ENCODE measurements at regions not wholly inside any gene's neighbourhood (a gene's known extent, or its start where the extent isn't known, plus 50 kb on each side); places are given as distances from the start of the nearest gene placed in this dataset.
"Not testable (repeated sequence)": the region's sequence is repeated elsewhere in the genome, so short reads cannot be mapped to it uniquely, and the experiment has no call there.

DNA sequence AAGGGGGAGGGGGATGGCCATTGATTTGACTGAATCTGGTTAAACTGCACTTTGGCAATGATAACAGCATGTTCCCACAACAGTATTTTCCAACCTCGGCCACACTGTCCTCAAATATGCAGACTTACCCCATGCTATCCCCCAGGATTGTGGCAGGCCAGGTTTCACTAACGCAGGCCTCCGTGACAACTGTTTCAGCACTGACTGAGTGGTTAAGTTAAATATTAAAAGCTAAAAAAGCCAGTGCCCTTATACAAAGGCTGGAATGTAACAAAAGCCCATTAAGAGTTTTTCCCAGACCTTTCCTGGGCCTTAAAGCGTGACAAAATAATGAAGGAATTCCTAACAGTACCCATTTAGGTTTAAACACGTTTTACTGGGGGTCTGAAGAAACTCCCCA lies 202.9 kb downstream of the USP25 start:
- DNase-seq, result no peak

DNA sequence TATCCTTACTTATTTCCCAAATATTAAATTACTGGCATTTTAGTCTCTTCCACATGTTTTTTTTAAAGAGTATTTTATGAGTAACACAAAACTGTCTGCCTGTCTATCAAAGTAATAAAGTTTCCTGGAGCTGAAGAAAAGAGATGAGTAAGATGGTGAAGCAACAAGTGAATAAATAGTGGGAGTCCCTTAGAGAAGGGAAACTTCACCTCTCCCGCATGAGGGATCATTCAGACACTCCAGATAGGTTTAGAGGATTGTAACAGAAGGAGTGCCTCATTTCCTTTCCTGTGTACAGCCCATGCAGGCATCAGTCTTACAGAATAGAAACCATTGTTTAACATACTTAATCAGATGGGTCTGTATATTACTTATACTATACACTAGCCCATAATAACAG lies 205.7 kb downstream of the USP25 start:
- DNase-seq, result no peak

DNA sequence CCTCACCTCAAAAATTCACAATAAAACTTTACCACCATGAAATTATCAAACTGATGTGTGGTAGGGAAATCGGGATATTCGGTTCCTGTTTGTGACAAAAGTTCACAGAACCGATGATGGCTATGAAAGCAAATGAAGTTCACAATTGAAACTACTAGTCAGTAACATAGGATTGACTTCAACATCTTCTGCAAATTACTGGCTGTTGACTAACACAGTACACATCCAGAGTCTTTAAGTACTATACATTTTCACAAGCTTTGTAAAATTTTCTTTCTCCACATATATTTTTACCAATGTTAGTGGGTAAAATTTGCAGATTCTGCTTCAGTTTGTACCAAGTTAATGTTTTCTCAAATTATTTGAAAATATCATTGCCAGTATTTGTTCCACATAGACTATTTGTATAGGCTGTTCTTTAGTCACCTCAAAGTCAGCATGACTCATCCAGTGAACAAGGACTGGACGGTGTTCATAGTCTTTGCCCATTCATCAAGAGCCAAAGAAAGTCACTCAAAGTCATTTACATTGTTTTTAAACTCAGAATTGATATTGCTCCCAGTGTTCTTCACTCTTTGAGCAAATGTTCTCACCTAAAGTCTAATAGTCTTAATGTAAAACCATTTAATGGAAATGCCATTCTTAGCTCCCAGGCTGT lies 213.4 kb downstream of the USP25 start:
- no peak for DNase-seq

DNA sequence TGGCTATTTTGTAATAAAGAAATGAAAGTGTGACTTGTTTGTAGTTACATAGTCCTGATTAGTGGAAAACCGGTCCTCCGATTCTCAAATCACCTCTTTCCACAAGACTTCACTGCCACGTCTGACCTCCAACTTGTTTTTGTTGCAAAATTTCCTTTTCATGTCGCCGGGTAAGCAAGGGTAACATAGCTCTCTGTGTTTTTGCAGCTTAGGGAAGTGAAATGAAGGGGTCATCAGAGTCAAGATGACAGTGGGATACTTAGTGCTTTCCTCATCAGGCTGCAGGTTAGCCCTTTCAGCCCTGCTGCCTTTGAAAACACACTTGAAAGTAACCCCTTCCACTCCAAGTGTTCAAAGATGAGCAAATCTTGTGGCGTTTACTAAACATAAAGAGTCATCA lies 217.9 kb downstream of the USP25 start:
- no peak for DNase-seq

DNA sequence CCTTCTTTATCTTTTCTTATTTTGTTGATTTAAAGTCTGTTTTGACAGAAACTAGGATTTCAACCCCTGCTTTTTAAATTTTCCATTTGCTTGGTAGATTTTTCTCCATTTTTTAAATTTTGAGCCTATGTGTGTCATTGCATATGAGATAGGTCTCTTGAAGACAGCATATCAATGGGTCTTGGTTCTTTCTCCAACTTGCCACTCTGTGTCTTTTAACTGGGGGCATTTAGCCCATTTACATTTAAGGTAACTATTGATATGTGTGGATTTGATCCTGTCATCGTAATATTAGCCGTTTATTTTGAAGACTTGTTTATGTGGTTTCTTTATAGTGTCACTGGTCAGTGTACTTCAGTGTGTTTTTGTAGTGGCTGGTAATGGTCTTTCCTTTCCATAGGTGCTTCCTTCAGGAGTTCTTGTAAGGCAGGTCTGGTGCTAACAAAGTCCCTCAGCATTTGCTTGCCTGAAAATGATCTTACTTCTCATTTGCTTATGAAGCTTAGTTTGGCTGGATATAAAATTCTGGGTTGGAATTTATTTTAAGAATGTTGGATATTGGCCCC lies 223.9 kb downstream of the USP25 start:
- no peak for DNase-seq

DNA sequence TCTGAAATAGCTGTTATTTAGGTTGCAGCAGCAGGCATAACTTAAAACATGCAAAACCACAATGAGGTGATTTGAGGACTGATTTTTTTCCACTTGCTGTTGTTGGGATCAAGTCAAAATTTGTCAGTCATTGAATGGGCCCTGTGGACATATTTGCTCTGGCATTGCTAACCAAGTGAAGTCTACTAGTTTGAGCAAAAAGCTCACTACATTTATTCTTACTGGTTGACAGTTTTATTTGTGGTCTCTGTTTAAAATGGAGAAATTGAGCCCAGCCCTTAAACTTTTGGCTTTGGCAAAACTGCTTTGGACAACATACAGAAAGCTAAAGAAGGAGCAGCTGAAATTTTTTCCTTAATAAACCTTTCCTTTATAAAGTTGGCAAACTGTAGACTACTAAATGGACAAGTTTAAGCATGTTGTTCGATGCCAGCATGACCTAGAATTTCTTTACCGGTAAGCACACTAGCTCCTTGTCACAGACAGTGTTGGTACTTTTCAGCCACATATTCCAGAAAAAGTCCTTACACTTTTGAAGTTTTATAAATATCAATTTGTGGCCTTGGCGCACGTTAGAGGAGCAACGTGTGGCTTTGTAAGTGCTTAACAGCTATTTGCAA lies 234.6 kb downstream of the USP25 start:
- DNase-seq, result no peak

DNA sequence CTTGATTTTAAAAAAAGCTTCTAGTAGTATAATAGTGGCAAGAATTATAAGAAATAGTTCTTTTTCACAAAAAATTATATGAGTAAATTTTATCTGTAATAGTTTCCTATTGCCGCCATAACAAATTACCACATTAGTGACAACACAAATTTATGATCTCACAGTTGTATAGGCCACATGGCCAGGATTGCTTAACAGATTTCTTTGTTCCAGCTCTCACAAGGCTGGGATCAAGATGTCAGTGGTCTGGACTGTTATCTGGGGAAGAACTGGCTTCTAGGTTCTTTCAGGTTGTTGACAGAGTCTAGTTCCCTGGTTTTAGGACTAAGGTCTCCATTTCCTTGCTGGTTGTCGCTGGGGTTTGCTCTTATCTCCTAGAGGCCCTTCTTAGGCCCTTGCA lies 236.4 kb downstream of the USP25 start:
- no peak for DNase-seq

DNA sequence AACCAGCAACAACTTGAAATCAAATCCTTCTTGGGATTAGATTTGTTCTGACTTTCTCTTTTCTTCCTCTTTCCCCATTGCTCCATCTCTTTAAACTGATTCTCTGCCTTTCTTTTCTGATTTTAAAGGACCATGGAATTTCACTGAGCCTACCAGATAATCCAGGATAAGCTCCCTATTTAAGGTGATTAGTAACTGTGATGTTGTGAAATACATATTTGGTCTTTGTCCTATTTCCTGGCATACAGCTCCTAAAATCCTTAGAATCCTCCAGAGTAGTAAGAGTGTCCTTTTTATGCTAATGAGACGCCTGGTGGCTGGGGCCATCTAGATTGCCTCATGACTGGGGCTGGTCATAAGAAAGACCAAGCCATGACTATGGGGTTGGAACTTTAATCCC lies 236.9 kb downstream of the USP25 start:
- DNase-seq, result no peak

DNA sequence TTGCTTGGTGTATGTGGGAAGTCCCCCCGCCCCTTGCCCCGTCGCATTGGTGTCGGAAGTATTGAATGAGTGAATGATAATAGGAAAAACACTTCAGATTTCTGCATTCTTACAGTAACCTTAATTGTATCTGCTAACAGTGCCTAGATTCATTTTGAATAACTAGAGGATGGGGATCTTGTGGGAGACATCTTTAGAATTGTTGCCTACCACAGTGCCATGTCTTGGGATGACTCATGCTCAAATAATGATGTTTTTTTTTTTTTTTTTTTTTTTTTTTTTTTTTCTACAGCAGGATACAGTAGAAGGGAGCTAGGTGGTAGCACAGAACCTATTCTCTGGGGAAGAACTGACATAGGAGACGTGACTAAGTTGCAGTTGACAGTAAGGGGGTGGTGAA lies 237.9 kb downstream of the USP25 start:
- no peak for DNase-seq

DNA sequence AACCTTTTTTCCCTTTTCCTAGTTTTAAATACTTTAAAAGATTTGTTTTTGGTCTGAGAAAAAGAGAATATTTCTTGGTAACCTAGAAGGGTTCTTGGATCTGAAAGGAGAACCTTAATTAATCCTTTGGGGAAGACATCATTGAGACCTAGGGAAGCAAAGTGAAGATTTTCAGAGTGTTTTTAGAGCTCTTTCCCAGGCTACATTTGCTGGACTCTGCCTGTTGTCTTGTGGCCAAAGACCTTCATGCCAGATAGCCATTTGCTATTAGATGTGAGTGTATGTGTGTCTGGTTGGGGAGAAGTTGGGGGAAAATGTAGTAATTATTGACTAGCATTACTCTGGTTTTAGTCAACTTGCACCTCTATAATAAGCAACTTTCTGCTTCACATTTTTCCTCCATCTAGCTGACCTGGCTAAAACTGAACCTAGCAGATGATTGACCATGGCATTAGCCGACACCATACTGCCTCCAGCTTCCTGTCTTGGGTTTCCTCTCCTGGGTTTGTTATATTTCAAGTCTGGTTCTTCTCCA lies 239.1 kb downstream of the USP25 start:
- no peak for DNase-seq

DNA sequence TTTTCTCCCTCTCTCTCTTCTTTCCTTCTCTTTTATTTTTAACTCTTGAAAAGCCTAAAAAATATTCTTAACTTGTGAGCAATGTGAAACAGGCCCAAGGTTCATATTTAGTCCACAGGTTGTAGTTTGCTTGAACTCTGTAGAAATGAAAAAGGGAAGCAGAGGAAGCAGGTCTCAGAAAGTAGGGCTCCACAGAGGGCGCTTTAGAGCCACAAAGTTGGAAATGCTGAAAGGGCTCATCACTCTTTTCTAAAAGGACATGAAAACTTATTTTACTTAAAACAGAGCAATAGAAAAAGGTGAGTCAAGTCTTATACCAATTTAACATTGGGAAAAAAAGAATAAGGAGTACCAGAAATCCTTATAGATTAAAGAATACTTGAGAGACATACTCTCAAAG lies 247.0 kb downstream of the USP25 start:
- no peak for DNase-seq

DNA sequence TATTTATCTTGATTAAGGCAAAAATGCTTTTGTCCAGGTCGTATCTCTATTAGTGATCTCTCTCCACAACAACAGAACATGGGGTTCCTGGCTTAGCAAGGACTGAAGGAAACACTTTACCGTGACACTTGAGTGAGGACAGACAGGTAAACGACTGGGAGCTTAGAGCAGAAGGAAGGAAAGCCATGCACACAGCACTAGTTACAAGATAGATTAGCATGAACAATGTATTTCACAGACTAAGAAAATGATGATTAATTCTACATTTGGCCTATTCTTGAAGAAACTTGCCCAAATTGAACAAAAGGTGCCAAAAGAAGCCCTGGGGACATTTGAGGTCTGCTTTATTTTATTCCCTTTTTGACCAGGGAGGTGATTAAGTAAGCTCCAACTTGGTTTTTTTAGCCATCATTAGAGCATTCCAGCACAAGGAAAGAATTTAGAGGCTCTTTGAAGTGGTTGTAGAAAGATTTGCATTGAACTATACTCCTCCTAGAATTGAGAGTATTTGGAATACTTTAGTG lies 248.5 kb downstream of the USP25 start:
- no peak for DNase-seq

DNA sequence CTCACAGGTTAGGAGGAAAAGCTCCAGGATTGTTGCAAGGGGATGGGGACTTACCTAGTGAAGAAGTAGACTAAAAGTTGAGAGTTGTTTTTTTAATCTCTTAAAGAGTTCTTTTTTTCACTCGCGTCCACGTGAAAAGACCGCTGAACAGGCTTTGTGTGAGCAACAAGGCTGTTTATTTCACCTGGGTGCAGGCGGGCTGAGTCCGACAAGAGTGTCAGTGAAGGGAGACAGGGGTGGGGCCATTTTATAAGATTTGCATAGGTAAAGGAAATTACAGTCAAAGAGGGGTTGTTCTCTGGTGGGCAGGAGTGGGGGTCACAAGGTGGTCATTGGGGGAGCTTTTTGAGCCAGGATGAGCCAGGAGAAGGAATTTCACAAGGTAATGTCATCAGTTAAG lies 249.7 kb downstream of the USP25 start:
- DNase-seq, result not testable (repeated sequence)

DNA sequence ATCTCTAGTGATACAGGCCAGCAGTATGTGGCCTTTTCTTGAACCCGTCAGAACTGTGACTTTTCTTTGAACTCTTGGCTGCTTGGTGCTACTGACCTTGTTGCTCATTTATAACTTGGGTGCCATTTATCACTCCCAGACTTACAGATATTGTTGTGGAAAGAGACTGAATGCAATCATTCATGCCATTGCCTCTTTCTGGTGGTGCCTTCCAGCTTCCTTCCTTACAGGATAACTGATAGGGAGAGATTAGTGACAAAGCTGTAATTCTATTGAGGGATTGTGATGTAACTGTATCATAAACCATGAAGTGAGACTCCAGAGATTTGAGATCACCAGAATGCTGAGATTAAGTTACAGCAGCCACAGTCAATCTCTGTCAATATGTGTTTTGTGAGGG lies 256.5 kb downstream of the USP25 start:
- no peak for DNase-seq

DNA sequence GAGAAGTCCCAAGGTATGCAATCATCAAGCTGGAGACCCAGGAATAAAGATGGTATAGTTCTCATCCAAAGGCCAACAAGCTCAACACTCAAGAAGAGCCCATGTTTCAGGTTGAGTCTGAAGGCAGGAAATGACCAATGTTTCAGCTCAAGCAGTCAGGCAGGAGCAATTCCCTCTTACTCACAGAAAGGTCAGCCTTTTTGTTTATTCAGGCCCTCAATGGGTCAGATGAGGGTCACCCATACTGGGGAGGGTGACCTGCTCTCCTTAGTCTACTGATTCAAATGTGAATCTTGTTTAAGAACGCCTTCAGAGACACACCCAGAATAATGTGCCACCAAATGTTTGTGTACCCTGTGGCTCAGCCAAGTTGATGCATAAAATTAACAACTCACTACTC lies 262.4 kb downstream of the USP25 start:
- DNase-seq, result no peak

DNA sequence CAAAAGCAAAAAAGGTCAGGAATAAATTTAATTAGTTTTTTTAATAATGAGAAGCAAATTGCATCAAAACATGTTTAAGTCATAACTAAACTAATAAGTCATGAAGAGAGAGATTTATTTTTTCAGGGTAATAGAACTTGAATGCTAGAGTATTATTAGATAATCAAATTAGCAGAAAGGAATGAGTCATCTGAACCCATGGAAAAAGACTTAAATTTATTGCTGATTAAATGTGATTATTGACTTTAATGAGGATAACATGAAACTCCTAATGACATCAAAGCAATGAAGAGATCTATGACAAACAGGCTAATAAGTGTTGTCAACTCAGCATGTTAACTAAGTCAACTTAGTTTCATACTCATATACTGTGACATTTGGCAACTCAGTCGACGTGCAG lies 264.2 kb downstream of the USP25 start:
- no peak for DNase-seq

DNA sequence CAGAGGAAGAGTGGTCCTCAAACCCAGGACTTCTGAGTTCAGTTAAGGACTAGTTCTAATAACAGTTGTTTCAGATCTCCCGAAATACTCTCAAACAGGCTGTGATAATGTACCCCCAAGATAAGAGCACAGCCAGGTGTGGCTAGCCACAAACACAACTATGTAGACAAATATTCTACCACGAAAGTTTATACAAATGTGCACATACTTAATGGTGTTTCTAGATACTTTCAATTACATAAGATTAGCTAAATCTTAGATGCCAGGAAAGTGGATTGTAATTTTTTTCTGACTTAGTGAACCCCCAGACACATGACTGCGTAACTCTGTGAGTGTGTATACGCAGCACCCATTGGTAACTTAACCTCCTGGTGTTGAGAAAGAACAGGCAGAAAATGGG lies 270.0 kb downstream of the USP25 start:
- no peak for DNase-seq

DNA sequence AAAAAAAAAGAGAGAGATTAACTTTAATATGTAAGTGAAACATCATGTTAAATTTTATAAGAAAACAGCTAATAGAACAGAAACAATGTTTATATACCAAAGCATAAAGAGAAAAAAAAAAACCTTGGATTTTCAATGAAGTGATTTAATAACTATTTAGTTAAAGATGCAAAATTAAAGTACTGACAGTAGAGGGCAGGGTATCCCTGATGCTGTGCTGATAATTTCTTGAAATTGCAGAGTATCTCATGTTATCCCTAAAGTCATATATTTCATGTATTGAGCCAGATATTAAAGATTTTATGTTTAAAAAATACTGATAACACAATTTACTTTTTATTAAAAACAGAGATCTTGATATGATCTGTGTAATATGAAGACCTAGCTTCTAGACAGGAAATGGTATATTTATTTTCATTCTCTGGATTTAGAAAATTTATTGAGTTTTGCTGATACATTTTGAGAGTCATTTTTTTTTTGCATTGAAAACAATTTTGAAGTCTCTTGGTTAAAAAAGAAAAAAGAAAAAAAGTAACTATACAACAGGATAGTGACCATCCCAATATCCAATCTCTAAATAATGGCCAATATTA lies 273.2 kb downstream of the USP25 start:
- no peak for DNase-seq

DNA sequence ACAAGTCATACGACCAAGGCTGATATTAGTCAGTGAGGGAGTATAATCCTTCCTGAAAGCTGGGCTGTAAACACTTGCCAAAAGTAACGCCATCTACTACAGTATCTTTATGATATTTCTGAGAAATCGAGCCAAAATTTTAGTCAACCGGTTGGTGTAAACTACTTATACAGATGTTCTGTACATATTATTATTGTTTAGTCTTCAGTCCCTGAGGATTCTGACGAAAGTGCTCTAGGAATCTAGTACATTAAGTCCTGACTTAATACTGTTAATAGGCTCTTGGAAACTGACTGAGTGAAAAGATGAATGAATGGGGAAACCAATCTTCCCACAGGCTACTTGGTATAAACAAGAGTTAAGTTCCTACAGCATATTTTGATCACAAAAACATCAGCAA lies 274.3 kb downstream of the USP25 start:
- DNase-seq, result no peak

DNA sequence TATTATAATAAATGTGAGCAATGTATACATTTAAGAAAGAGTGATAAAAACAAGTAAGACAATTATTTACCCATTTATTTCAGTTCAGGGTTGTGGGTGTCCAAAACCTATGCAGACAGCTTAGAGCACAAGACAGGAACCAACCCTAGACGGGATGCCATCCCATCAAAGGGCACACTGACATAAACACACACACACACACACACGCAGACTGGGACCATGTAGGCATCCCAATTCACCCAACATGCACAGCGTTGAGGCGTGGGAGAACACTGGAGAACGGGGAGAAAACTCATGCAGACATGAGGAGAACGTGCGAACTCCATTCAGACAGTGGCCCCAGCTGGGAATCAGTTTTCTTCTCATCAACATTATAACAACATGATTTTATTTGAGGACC lies 274.7 kb downstream of the USP25 start:
- peak in 1 of 51 donors; percentile 3 for DNase-seq

DNA sequence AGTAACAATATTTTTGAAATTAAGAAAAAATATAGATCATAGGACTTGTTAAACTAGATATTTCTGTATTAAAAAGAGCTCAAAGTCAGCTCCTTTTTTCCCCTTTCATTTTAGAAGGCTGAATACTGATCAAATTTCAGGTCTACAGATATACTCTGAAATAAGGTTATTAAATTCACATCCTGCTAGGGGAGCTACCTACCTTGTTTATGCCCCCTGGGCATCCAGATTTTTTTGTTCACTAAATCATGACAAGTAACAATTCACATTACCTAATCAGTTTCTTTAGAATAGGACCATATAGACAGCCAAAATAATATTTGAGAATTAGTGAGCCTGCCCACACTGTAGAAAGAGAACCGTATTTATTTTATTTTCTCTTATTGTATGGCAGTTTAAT lies 276.2 kb downstream of the USP25 start:
- DNase-seq, result no peak

DNA sequence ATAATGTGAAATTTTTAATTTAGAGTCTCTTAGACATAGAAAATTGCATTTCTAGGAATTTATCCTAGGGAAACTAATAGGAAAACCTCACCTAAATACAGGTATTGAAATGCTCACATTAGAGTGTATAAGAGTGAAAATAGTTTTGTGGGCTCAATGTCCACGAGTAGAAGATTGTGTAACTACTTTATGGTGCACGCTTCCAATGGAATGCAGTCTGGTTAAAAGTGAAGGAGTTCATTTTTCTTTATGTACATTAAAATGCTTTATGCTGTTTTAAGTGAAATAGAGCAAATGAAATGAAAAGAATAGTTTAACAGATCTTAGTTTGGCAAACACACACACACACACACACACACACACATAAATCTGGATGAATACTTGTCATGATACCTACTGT lies 278.2 kb downstream of the USP25 start:
- DNase-seq, result no peak

DNA sequence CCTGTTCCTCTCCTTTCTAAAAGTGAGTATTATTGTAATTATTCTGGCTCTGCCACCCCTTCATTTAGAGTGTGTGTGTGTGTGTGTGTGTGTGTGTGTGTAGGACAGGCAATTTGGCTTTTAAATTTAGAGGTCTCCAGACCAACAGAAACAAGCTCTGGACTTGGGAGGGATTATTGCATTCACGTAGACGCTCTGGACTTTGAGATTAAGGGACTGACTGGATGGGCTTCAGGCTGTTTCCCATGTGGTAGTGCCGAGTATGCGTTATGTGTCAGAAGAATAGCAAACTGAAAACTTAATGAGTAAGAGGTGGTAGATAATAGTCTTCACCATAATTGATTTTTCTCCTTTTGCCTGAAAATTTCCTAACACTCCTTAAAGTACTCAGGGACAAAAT lies 281.9 kb downstream of the USP25 start:
- DNase-seq, result no peak
